Astrocyte (in vitro differentiated cells and primary cell): ENCODE measurements at regions not wholly inside any gene's neighbourhood (a gene's known extent, or its start where the extent isn't known, plus 50 kb on each side); places are given as distances from the start of the nearest gene placed in this dataset.

Experiments used
- DNase-seq: peaks from one replicate; pipeline ENCODE4 v3.0.0-alpha.2; 2010; ENCODE audit warnings: low read depth
- FAIRE-seq: peaks from 2 replicates; lab custom pipeline; 2011; peaks lifted over from hg19 to GRCh38; lab: Jason Lieb, UNC
- H2AFZ ChIP-seq: 2 replicates; pipeline ENCODE4 v1.6.0; 2012; ENCODE audit warnings: low read depth, low read length, inconsistent platforms
- H3K27ac ChIP-seq: 2 replicates; pipeline ENCODE4 v1.5.1; 2011; ENCODE audit warnings: low read depth, low read length, inconsistent platforms
- H3K27me3 ChIP-seq: 2 replicates; pipeline ENCODE4 v1.6.0; 2011; ENCODE audit warnings: low read length, inconsistent platforms; ENCODE audit not compliant: insufficient read depth
- H3K36me3 ChIP-seq: 2 replicates; pipeline ENCODE4 v1.5.1; 2011; ENCODE audit warnings: low read length, inconsistent platforms; ENCODE audit not compliant: insufficient read depth
- H3K4me1 ChIP-seq: 2 replicates; pipeline ENCODE4 v1.5.1; 2011; ENCODE audit warnings: low read length, inconsistent platforms; ENCODE audit not compliant: insufficient read depth
- H3K4me2 ChIP-seq: 2 replicates; pipeline ENCODE4 v1.6.0; 2012; ENCODE audit warnings: low read length, inconsistent platforms
- H3K4me3 ChIP-seq: 2 replicates; pipeline ENCODE4 v1.5.1; 2011; ENCODE audit warnings: low read depth, mild to moderate bottlenecking, low read length, inconsistent platforms; ENCODE audit not compliant: insufficient read depth
- H3K79me2 ChIP-seq: 2 replicates; pipeline ENCODE4 v1.6.0; 2012; ENCODE audit warnings: mild to moderate bottlenecking, low read length, inconsistent platforms; ENCODE audit not compliant: insufficient read depth
- H3K9ac ChIP-seq: 2 replicates; pipeline ENCODE4 v1.6.0; 2012; ENCODE audit warnings: mild to moderate bottlenecking, low read length, inconsistent platforms
- H3K9me3 ChIP-seq: 2 replicates; pipeline ENCODE4 v1.5.1; 2012; ENCODE audit warnings: low read depth, mild to moderate bottlenecking, low read length, inconsistent platforms; ENCODE audit not compliant: insufficient read depth
- H4K20me1 ChIP-seq: 2 replicates; pipeline ENCODE4 v1.6.0; 2012; ENCODE audit warnings: low read length, inconsistent platforms; ENCODE audit not compliant: insufficient read depth
- H3K27ac Mint-ChIP-seq: one replicate; pipeline ENCODE4 v1.8.0; 2021; ENCODE audit warnings: mild to moderate bottlenecking, mixed read lengths; ENCODE audit not compliant: unreplicated experiment
- H3K27me3 Mint-ChIP-seq: one replicate; pipeline ENCODE4 v1.8.0; 2021; ENCODE audit warnings: low read depth, mixed read lengths; ENCODE audit not compliant: unreplicated experiment
- H3K36me3 Mint-ChIP-seq: one replicate; pipeline ENCODE4 v1.8.0; 2021; ENCODE audit warnings: low read depth, mixed read lengths; ENCODE audit not compliant: unreplicated experiment
- H3K4me1 Mint-ChIP-seq: one replicate; pipeline ENCODE4 v1.8.0; 2021; ENCODE audit warnings: low read depth, mixed read lengths; ENCODE audit not compliant: unreplicated experiment
- H3K4me3 Mint-ChIP-seq: one replicate; pipeline ENCODE4 v1.8.0; 2021; ENCODE audit warnings: mild to moderate bottlenecking, moderate library complexity, mixed read lengths; ENCODE audit not compliant: unreplicated experiment
- H3K9me3 Mint-ChIP-seq: one replicate; pipeline ENCODE4 v1.8.0; 2021; ENCODE audit warnings: mild to moderate bottlenecking, mixed read lengths; ENCODE audit not compliant: unreplicated experiment
- CTCF ChIP-seq: IDR thresholded peaks from 2 replicates; pipeline ENCODE4 v1.5.1; 2011; ENCODE audit warnings: low read depth, mild to moderate bottlenecking, inconsistent platforms, low read length, moderate library complexity; ENCODE audit not compliant: insufficient read depth
- EZH2 ChIP-seq: IDR thresholded peaks from 2 replicates; pipeline ENCODE4 v1.6.1; 2012; ENCODE audit warnings: mild to moderate bottlenecking, low read length, inconsistent platforms; ENCODE audit not compliant: insufficient read depth

GRCh38 chr4:11119474-11119873 lies 309.2 kb downstream of the HS3ST1 start:
- Histone ChIP-seq H3K9ac (no peak overlapping the region), H3K9me3 (no peaks in the 10 kb centered on the region), H3K27me3 (peaks cover 3% of the 10 kb centered on the region), H2AFZ (no peak overlapping the region), H3K4me1 (no peaks in the 10 kb centered on the region), H3K79me2 (no peaks in the 10 kb centered on the region), H3K36me3 (no peaks in the 10 kb centered on the region), H3K27ac (no peak overlapping the region), H3K4me3 (no peak overlapping the region), H4K20me1 (no peaks in the 10 kb centered on the region), H3K4me2 (no peak overlapping the region)
- Mint-ChIP-seq H3K27ac (no peak overlapping the region), H3K36me3 (peaks cover 3% of the 10 kb centered on the region), H3K27me3 (peaks cover 10% of the 10 kb centered on the region), H3K9me3 (no peaks in the 10 kb centered on the region), H3K4me1 (no peaks in the 10 kb centered on the region), H3K4me3 (no peak overlapping the region)
- FAIRE-seq = no peak
- TF ChIP-seq EZH2 (no peak), CTCF (no peak)
- no peak for DNase-seq

GRCh38 chr4:11118513-11118912 lies 310.2 kb downstream of the HS3ST1 start:
- Histone ChIP-seq H4K20me1 (no peaks in the 10 kb centered on the region), H3K27ac (no peak overlapping the region), H3K9ac (no peak overlapping the region), H3K79me2 (no peaks in the 10 kb centered on the region), H3K4me3 (no peak overlapping the region), H3K4me2 (no peak overlapping the region), H3K9me3 (no peaks in the 10 kb centered on the region), H3K36me3 (no peaks in the 10 kb centered on the region), H3K27me3 (peaks cover 3% of the 10 kb centered on the region), H3K4me1 (no peaks in the 10 kb centered on the region), H2AFZ (no peak overlapping the region)
- H3K36me3 Mint-ChIP-seq = peaks cover 3% of the 10 kb centered on the region
- H3K9me3 Mint-ChIP-seq = no peaks in the 10 kb centered on the region
- FAIRE-seq (no peak), DNase-seq (no peak)
- H3K27me3 Mint-ChIP-seq = peaks cover 8% of the 10 kb centered on the region
- H3K27ac Mint-ChIP-seq = no peak overlapping the region
- no peak overlapping the region for H3K4me3 Mint-ChIP-seq
- H3K4me1 Mint-ChIP-seq = no peaks in the 10 kb centered on the region
- TF ChIP-seq EZH2 (no peak), CTCF (no peak)

- Histone ChIP-seq H3K4me2 (no peak overlapping the region), H3K4me1 (no peaks in the 10 kb centered on the region), H3K36me3 (no peaks in the 10 kb centered on the region), H3K9me3 (no peaks in the 10 kb centered on the region), H3K27ac (no peak overlapping the region), H4K20me1 (no peaks in the 10 kb centered on the region), H3K79me2 (no peaks in the 10 kb centered on the region), H3K4me3 (no peak overlapping the region), H3K9ac (no peak overlapping the region), H2AFZ (no peak overlapping the region), H3K27me3 (peaks cover 3% of the 10 kb centered on the region)
- Mint-ChIP-seq H3K4me1 (no peaks in the 10 kb centered on the region), H3K9me3 (no peaks in the 10 kb centered on the region), H3K4me3 (no peak overlapping the region), H3K27me3 (peaks cover 8% of the 10 kb centered on the region), H3K27ac (no peak overlapping the region), H3K36me3 (no peaks in the 10 kb centered on the region)
- FAIRE-seq = no peak
- TF ChIP-seq CTCF = no peak
- no peak for TF ChIP-seq EZH2
- no peak for DNase-seq
These were observed 311.8 kb downstream of the HS3ST1 start for GRCh38 chr4:11116940-11117339.
